ENCODE measurements at regions not wholly inside any gene's neighbourhood (a gene's known extent, or its start where the extent isn't known, plus 50 kb on each side); places are given as distances from the start of the nearest gene placed in this dataset.

GRCh38 chr9:31275419-31275818, 1109.0 kb upstream of the ACO1 start:
- no peaks in the 10 kb centered on the region for H3K27me3 ChIP-seq (replicated peaks; ENCODE audit: insufficient read depth)
- no peaks in the 10 kb centered on the region for H3K4me1 ChIP-seq (replicated peaks)
- no peak overlapping the region for H3K4me3 ChIP-seq
- no peaks in the 10 kb centered on the region for H3K36me3 ChIP-seq
- H3K9me3 ChIP-seq, result no peaks in the 10 kb centered on the region
- TF ChIP-seq POLR2A (IDR thresholded peaks at IDR 0.05) (no peak), CTCF (IDR thresholded peaks at IDR 0.05) (no peak)
- DNase-seq (ENCODE audit: low spot score), result no peak
- H3K27ac ChIP-seq, result no peak overlapping the region
- WGBS, result 29% methylated on average over 1 of the region's 1 CpG
- intact Hi-C loops (cut with DNase I), result no loop called here

- intact Hi-C loops (cut with DNase I), result no loop called here
- no peaks in the 10 kb centered on the region for H3K36me3 ChIP-seq
- 92% methylated on average over 3 of the region's 3 CpGs for WGBS
Observed at GRCh38 chr9:31290731-31291130, 1093.7 kb upstream of the ACO1 start.

GRCh38 chr9:31302620-31303418, 1081.6 kb upstream of the ACO1 start:
- H3K27ac ChIP-seq, result no peak overlapping the region
- H3K4me3 ChIP-seq, result no peak overlapping the region
- H3K4me1 ChIP-seq (replicated peaks), result no peaks in the 10 kb centered on the region
- TF ChIP-seq POLR2AphosphoS5 (IDR thresholded peaks at IDR 0.05) (no peak), CTCF (IDR thresholded peaks at IDR 0.05) (no peak), POLR2A (IDR thresholded peaks at IDR 0.05) (no peak)
- WGBS, result 81% methylated on average over 4 of the region's 4 CpGs
- no peaks in the 10 kb centered on the region for H3K36me3 ChIP-seq
- no peaks in the 10 kb centered on the region for H3K9me3 ChIP-seq
- intact Hi-C loops (cut with DNase I), result no loop called here
- no peaks in the 10 kb centered on the region for H3K27me3 ChIP-seq (replicated peaks; ENCODE audit: insufficient read depth)
- DNase-seq (ENCODE audit: low spot score), result no peak

More at GRCh38 chr9:31290731-31291130, 1093.7 kb upstream of the ACO1 start:
- DNase-seq (ENCODE audit: low spot score), result no peak
- no peak overlapping the region for H3K4me3 ChIP-seq
- no peak overlapping the region for H3K27ac ChIP-seq
- no peak for TF ChIP-seq POLR2AphosphoS5 (IDR thresholded peaks at IDR 0.05)
- no peak for TF ChIP-seq POLR2A (IDR thresholded peaks at IDR 0.05)
- TF ChIP-seq CTCF (IDR thresholded peaks at IDR 0.05), result no peak
- H3K27me3 ChIP-seq (replicated peaks; ENCODE audit: insufficient read depth), result no peaks in the 10 kb centered on the region
- no peaks in the 10 kb centered on the region for H3K9me3 ChIP-seq
- no peaks in the 10 kb centered on the region for H3K4me1 ChIP-seq (replicated peaks)

GRCh38 chr9:31304576-31304975, 1079.9 kb upstream of the ACO1 start:
- no peak overlapping the region for H3K27ac ChIP-seq
- no peaks in the 10 kb centered on the region for H3K36me3 ChIP-seq
- no peak for DNase-seq (ENCODE audit: low spot score)
- no peak for TF ChIP-seq CTCF (IDR thresholded peaks at IDR 0.05)
- no peak for TF ChIP-seq POLR2A (IDR thresholded peaks at IDR 0.05)
- TF ChIP-seq POLR2AphosphoS5 (IDR thresholded peaks at IDR 0.05), result no peak
- WGBS, result 17% methylated on average over 3 of the region's 3 CpGs
- intact Hi-C loops (cut with DNase I), result no loop called here
- H3K9me3 ChIP-seq, result no peaks in the 10 kb centered on the region
- no peak overlapping the region for H3K4me3 ChIP-seq
- H3K27me3 ChIP-seq (replicated peaks; ENCODE audit: insufficient read depth), result no peaks in the 10 kb centered on the region
- no peaks in the 10 kb centered on the region for H3K4me1 ChIP-seq (replicated peaks)

- Histone ChIP-seq H3K27ac (no peak overlapping the region), H3K4me3 (no peak overlapping the region), H3K36me3 (no peaks in the 10 kb centered on the region), H3K4me1 (replicated peaks) (no peaks in the 10 kb centered on the region), H3K27me3 (replicated peaks; ENCODE audit: insufficient read depth) (no peaks in the 10 kb centered on the region), H3K9me3 (no peaks in the 10 kb centered on the region)
- no peak for DNase-seq (ENCODE audit: low spot score)
- intact Hi-C loops (cut with DNase I), result no loop called here
- 46% methylated on average over 1 of the region's 1 CpG for WGBS
- TF ChIP-seq POLR2AphosphoS5 (IDR thresholded peaks at IDR 0.05), result no peak
- no peak for TF ChIP-seq POLR2A (IDR thresholded peaks at IDR 0.05)
- no peak for TF ChIP-seq CTCF (IDR thresholded peaks at IDR 0.05)
Observed at GRCh38 chr9:31314241-31314640, 1070.2 kb upstream of the ACO1 start.

Measured in prostate gland (tissue), 2 donors.